PC-3 (cell line): ENCODE measurements at regions not wholly inside any gene's neighbourhood (a gene's known extent, or its start where the extent isn't known, plus 50 kb on each side); places are given as distances from the start of the nearest gene placed in this dataset.

Experiments
- ATAC-seq: fragments of 200-7000 bp; cut with Tn5 transposase; 2 replicates; pipeline ENCODE4 v1.9.1; 2020; ENCODE audit warnings: mild to moderate bottlenecking, moderate library complexity
- BruUV-seq: library from RNA; stranded (reverse); fragments of 400-500 nt; replicated peaks from 2 replicates; lab custom pipeline; 2021; lab: Mats Ljungman, UMichigan
- CTCF ChIA-PET: fragments of 300-600 bp; sonication (Branson Sonifier 250); formaldehyde crosslinking; loops from one replicate; lab custom pipeline; 2022; ENCODE audit warnings: antibody characterized with exemption; lab: Charles Lee
- POLR2A ChIA-PET: fragments of 300-600 bp; sonication (Branson Sonifier 250); formaldehyde crosslinking; loops from one replicate; lab custom pipeline; 2022; ENCODE audit warnings: antibody characterized with exemption; ENCODE audit not compliant: unreplicated experiment; lab: Charles Lee
- DNase-seq: peaks from one replicate; pipeline ENCODE4 v3.0.0-alpha.2; 2015
- H2AFZ ChIP-seq: fragments of 300-600 bp; sonication (generic); 2 replicates; pipeline ENCODE4 v1.6.0; 2016; ENCODE audit warnings: antibody characterized with exemption, low read length
- H3F3A ChIP-seq: fragments of 300-600 bp; sonication (generic); one replicate; pipeline ENCODE4 v1.6.0; 2017; ENCODE audit warnings: antibody characterized with exemption, low read length, control low read depth, mild to moderate bottlenecking; ENCODE audit not compliant: unreplicated experiment
- H3K27ac ChIP-seq: fragments of 300-600 bp; sonication (generic); 2 replicates; pipeline ENCODE4 v1.5.1; 2016; ENCODE audit warnings: mild to moderate bottlenecking, low read length
- H3K27me3 ChIP-seq: fragments of 300-600 bp; sonication (generic); 2 replicates; pipeline ENCODE4 v1.6.1; 2016; ENCODE audit warnings: low read length, mixed read lengths
- H3K36me3 ChIP-seq: fragments of 300-600 bp; sonication (generic); 2 replicates; pipeline ENCODE4 v1.6.1; 2016; ENCODE audit warnings: low read depth, mixed run types, low read length, mixed read lengths
- H3K4me1 ChIP-seq: fragments of 300-600 bp; sonication (generic); 2 replicates; pipeline ENCODE4 v1.5.1; 2016; ENCODE audit warnings: low read length; ENCODE audit not compliant: insufficient read depth
- H3K4me2 ChIP-seq: fragments of 300-600 bp; sonication (generic); 2 replicates; pipeline ENCODE4 v1.6.0; 2016; ENCODE audit warnings: low read length
- H3K4me3 ChIP-seq: fragments of 300-600 bp; sonication (generic); 2 replicates; pipeline ENCODE4 v1.5.1; 2016; ENCODE audit warnings: mild to moderate bottlenecking, low read length, mixed read lengths
- H3K79me2 ChIP-seq: fragments of 300-600 bp; sonication (generic); 2 replicates; pipeline ENCODE4 v1.6.1; 2017; ENCODE audit warnings: low read length, mixed read lengths
- H3K9ac ChIP-seq: fragments of 300-600 bp; sonication (generic); 2 replicates; pipeline ENCODE4 v1.6.0; 2016; ENCODE audit warnings: mild to moderate bottlenecking, low read length
- H3K9me2 ChIP-seq: fragments of 300-600 bp; sonication (generic); replicated peaks from 2 replicates; pipeline ENCODE4 v1.6.1; 2016; ENCODE audit warnings: mixed run types, low read length, mixed read lengths
- H3K9me3 ChIP-seq: fragments of 300-600 bp; sonication (generic); 2 replicates; pipeline ENCODE4 v1.6.1; 2016; ENCODE audit warnings: low read length, mixed read lengths
- H4K20me1 ChIP-seq: fragments of 300-600 bp; sonication (generic); 2 replicates; pipeline ENCODE4 v1.6.1; 2016; ENCODE audit warnings: low read length, mixed read lengths
- EZH2 ChIP-seq: fragments of 300-600 bp; sonication (generic); IDR thresholded peaks from one replicate; pipeline ENCODE4 v1.6.1; 2017; ENCODE audit warnings: antibody characterized with exemption, mild to moderate bottlenecking, low read length; ENCODE audit not compliant: unreplicated experiment
- EZH2phosphoT487 ChIP-seq: fragments of 300-600 bp; sonication (generic); IDR thresholded peaks from 2 replicates; pipeline ENCODE4 v1.6.1; 2018; ENCODE audit warnings: mild to moderate bottlenecking, antibody characterized with exemption, low read length, borderline replicate concordance
- intact Hi-C: fragments of 100-400 bp; cut with micrococcal nuclease; formaldehyde crosslinking; loops from 2 replicates; pipeline ENCODE4 v1.9.0; 2023
- TF ChIP-seq, protein P1 (sequence below): fragments of 300-600 bp; sonication (generic); conservative IDR thresholded peaks from 2 replicates; pipeline ENCODE4 v1.5.1; 2017; ENCODE audit warnings: antibody characterized with exemption, low read depth, mild to moderate bottlenecking, low read length

DNA sequence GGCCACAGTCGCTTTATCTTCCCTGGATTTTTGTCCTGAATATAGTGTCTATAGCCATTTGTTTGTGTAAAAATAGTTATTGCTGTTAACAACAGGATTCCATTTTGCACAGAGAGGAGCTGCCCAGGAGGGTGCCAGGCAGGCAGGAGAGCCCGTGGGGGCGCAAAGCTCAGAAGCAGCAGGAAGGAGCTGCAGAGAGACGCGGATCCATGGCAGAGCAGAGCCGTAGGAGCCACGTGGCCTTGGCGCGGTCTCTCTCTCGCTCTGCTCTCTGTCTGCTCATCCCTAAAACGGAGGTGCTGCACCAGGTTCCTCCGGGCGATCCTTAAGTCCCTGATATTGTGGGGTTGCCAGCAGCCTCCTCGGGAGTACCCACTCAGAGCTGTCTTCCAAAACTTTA lies 185.3 kb upstream of the MYT1L start:
- no TSS peak for BruUV-seq
- Histone ChIP-seq H3K36me3 (no peaks in the 10 kb centered on the region), H3K9me2 (no peaks in the 10 kb centered on the region), H3K4me3 (no peak overlapping the region), H3K4me1 (no peaks in the 10 kb centered on the region), H3K79me2 (no peaks in the 10 kb centered on the region), H4K20me1 (no peaks in the 10 kb centered on the region), H3K4me2 (no peak overlapping the region), H3K9ac (no peak overlapping the region), H3K9me3 (no peaks in the 10 kb centered on the region), H3K27me3 (peaks cover 50% of the 10 kb centered on the region), H2AFZ (no peak overlapping the region), H3K27ac (no peak overlapping the region), H3F3A (no peaks in the 10 kb centered on the region)
- ChIA-PET POLR2A (no interaction called here), CTCF (no interaction called here)
- no peak for DNase-seq
- intact Hi-C loops = no loop called here
- TF ChIP-seq, protein P1, sequence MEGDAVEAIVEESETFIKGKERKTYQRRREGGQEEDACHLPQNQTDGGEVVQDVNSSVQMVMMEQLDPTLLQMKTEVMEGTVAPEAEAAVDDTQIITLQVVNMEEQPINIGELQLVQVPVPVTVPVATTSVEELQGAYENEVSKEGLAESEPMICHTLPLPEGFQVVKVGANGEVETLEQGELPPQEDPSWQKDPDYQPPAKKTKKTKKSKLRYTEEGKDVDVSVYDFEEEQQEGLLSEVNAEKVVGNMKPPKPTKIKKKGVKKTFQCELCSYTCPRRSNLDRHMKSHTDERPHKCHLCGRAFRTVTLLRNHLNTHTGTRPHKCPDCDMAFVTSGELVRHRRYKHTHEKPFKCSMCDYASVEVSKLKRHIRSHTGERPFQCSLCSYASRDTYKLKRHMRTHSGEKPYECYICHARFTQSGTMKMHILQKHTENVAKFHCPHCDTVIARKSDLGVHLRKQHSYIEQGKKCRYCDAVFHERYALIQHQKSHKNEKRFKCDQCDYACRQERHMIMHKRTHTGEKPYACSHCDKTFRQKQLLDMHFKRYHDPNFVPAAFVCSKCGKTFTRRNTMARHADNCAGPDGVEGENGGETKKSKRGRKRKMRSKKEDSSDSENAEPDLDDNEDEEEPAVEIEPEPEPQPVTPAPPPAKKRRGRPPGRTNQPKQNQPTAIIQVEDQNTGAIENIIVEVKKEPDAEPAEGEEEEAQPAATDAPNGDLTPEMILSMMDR = no peak
- no peak for TF ChIP-seq EZH2
- no peak for TF ChIP-seq EZH2phosphoT487
- no peak for ATAC-seq

DNA sequence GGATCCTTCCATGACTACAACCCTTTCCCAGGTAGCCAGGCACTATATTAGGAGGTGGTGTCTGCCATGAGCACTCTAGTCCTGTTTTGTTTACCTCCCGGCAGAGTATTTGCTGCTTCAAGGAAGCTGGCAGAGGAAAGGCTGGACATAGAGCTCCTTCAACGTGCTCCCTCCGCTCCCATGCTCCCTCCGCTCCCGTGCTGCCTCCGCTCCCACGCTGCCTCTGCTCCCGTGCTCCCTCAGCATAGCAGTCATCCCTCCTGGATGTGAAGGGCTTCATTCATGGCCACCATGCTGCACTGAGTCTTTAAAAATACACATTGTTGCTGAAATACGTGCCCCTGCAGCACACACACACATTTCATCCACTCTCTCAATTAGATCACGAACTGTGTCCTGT lies 181.9 kb upstream of the MYT1L start:
- no TSS peak for BruUV-seq
- no peak overlapping the region for H3K27ac ChIP-seq
- H3K4me3 ChIP-seq = no peak overlapping the region
- H2AFZ ChIP-seq = no peak overlapping the region
- intact Hi-C loops = no loop called here
- no peaks in the 10 kb centered on the region for H3K79me2 ChIP-seq
- no peaks in the 10 kb centered on the region for H4K20me1 ChIP-seq
- no peaks in the 10 kb centered on the region for H3F3A ChIP-seq
- no peaks in the 10 kb centered on the region for H3K9me3 ChIP-seq
- no peak overlapping the region for H3K4me2 ChIP-seq
- CTCF ChIA-PET = no interaction called here
- POLR2A ChIA-PET = no interaction called here
- H3K36me3 ChIP-seq = no peaks in the 10 kb centered on the region
- H3K27me3 ChIP-seq = peaks cover 27% of the 10 kb centered on the region
- no peaks in the 10 kb centered on the region for H3K4me1 ChIP-seq
- no peaks in the 10 kb centered on the region for H3K9me2 ChIP-seq
- no peak overlapping the region for H3K9ac ChIP-seq
- DNase-seq (no peak), ATAC-seq (no peak)
- TF ChIP-seq, protein P1 = no peak
- no peak for TF ChIP-seq EZH2
- TF ChIP-seq EZH2phosphoT487 = no peak

DNA sequence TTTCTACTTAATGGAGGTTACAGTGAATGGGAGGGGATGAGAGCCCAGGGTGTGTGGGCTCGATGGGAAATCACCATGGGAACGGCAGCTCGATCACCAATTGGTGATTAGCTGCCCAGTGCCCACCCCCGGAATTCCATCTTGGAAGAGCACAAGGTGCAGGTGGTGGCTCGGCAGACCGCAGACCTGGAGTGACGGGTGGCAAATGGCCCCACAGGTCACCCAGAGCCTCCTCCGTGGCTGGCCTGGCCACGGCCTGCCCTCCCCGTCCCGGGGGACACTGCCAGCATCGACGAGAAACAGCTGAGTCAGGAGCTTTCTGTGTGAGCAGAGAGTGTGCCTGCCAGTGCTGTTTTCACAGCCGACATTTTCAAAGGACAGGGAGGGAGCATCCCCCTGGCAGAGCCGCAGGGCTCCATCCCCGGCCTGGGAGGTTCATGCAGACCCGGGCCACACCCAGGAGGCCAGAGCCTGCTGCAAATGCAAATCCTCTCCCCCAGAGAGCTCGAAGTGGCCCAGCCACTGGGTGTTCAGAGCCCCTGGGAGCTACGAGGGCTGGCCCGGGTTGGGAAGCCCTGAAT lies 176.4 kb upstream of the MYT1L start:
- H3K9ac ChIP-seq = no peak overlapping the region
- intact Hi-C loops = no loop called here
- DNase-seq (no peak), ATAC-seq (no peak)
- H3K27me3 ChIP-seq = peaks cover 13% of the 10 kb centered on the region; the same call in 1 of the 2 replicates
- H3F3A ChIP-seq = no peaks in the 10 kb centered on the region
- no peak overlapping the region for H3K4me3 ChIP-seq
- H3K9me3 ChIP-seq = no peaks in the 10 kb centered on the region
- no peaks in the 10 kb centered on the region for H3K4me1 ChIP-seq
- H3K27ac ChIP-seq = no peak overlapping the region
- no peak overlapping the region for H3K4me2 ChIP-seq
- CTCF ChIA-PET = no interaction called here
- no peak overlapping the region for H2AFZ ChIP-seq
- no peaks in the 10 kb centered on the region for H3K36me3 ChIP-seq
- H4K20me1 ChIP-seq = no peaks in the 10 kb centered on the region
- no peaks in the 10 kb centered on the region for H3K9me2 ChIP-seq
- H3K79me2 ChIP-seq = no peaks in the 10 kb centered on the region
- no TSS peak for BruUV-seq
- TF ChIP-seq EZH2phosphoT487 = no peak
- TF ChIP-seq EZH2 = no peak
- TF ChIP-seq, protein P1 = no peak
- POLR2A ChIA-PET = no interaction called here
